IMR-90 (cell line): ENCODE measurements at regions not wholly inside any gene's neighbourhood (a gene's known extent, or its start where the extent isn't known, plus 50 kb on each side); places are given as distances from the start of the nearest gene placed in this dataset.

Experiments
- ATAC-seq: fragments of 200-7000 bp; cut with Tn5 transposase; 2 replicates; pipeline ENCODE4 v1.9.1; 2020; ENCODE audit warnings: low read depth, mild to moderate bottlenecking, moderate library complexity
- BruUV-seq: library from RNA; stranded (reverse); fragments of 400-500 nt; replicated peaks from 2 replicates; lab custom pipeline; 2021; lab: Mats Ljungman, UMichigan
- CTCF ChIA-PET: fragments of 300-600 bp; formaldehyde crosslinking; extraction: SDS; loops from one replicate; lab custom pipeline; 2021; ENCODE audit warnings: antibody characterized with exemption; lab: Yijun Ruan, JAX
- POLR2A ChIA-PET: fragments of 300-600 bp; sonication (Branson Sonifier 250); formaldehyde crosslinking; loops from one replicate; lab custom pipeline; 2022; ENCODE audit warnings: antibody characterized with exemption; ENCODE audit not compliant: unreplicated experiment; lab: Charles Lee
- DNase-seq: peaks from one replicate; pipeline ENCODE4 v3.0.0; 2013
- H2AFZ ChIP-seq: replicated peaks from 2 replicates; pipeline ENCODE3; 2013; ENCODE audit warnings: low read length, mild to moderate bottlenecking; ENCODE audit not compliant: poor library complexity
- H2AK5ac ChIP-seq: 2 replicates; pipeline ENCODE4 v1.6.1; 2013; ENCODE audit warnings: low read depth, low read length, inconsistent platforms
- H2AK9ac ChIP-seq: replicated peaks from 2 replicates; pipeline ENCODE3; 2013; ENCODE audit warnings: mild to moderate bottlenecking, low read depth, low read length, moderate library complexity; ENCODE audit not compliant: poor library complexity
- H2BK120ac ChIP-seq: 2 replicates; pipeline ENCODE4 v1.6.1; 2013; ENCODE audit warnings: low read depth, low read length, inconsistent platforms
- H2BK15ac ChIP-seq: 3 replicates; pipeline ENCODE4 v1.6.1; 2013; ENCODE audit warnings: low read depth, low read length, inconsistent platforms
- H2BK20ac ChIP-seq: 2 replicates; pipeline ENCODE4 v1.6.1; 2013; ENCODE audit warnings: low read depth, mild to moderate bottlenecking, inconsistent platforms, low read length, moderate library complexity
- H2BK5ac ChIP-seq: 2 replicates; pipeline ENCODE4 v1.6.1; 2013; ENCODE audit warnings: mild to moderate bottlenecking, low read depth, low read length, inconsistent platforms; ENCODE audit not compliant: poor library complexity, severe bottlenecking
- H3K14ac ChIP-seq: replicated peaks from 2 replicates; pipeline ENCODE4 v1.6.1; 2013; ENCODE audit warnings: low read depth, low read length, inconsistent platforms
- H3K18ac ChIP-seq: 2 replicates; pipeline ENCODE4 v1.6.1; 2013; ENCODE audit warnings: low read depth, low read length, control low read depth
- H3K23ac ChIP-seq: 2 replicates; pipeline ENCODE4 v1.6.1; 2013; ENCODE audit warnings: low read depth, low read length, inconsistent platforms
- H3K27ac ChIP-seq: 2 replicates; pipeline ENCODE4 v1.5.1; 2013; ENCODE audit warnings: mild to moderate bottlenecking, control low read depth, low read length; ENCODE audit not compliant: insufficient read depth
- H3K27me3 ChIP-seq: 2 replicates; pipeline ENCODE4 v1.6.1; 2013; ENCODE audit warnings: low read length; ENCODE audit not compliant: control insufficient read depth, insufficient read depth
- H3K36me3 ChIP-seq: 2 replicates; pipeline ENCODE4 v1.6.1; 2013; ENCODE audit warnings: low read length, mixed read lengths; ENCODE audit not compliant: control insufficient read depth, insufficient read depth
- H3K4ac ChIP-seq: 2 replicates; pipeline ENCODE4 v1.6.1; 2013; ENCODE audit warnings: low read depth, low read length, inconsistent platforms
- H3K4me1 ChIP-seq: 2 replicates; pipeline ENCODE4 v1.6.1; 2013; ENCODE audit warnings: low read length, mixed read lengths; ENCODE audit not compliant: control insufficient read depth, insufficient read depth
- H3K4me2 ChIP-seq: 2 replicates; pipeline ENCODE4 v1.6.1; 2013; ENCODE audit warnings: low read depth, mild to moderate bottlenecking, control low read depth, low read length, moderate library complexity
- H3K4me3 ChIP-seq: 2 replicates; pipeline ENCODE4 v1.5.1; 2013; ENCODE audit warnings: low read depth, mild to moderate bottlenecking, control low read depth, low read length, moderate library complexity; ENCODE audit not compliant: insufficient read depth
- H3K56ac ChIP-seq: 2 replicates; pipeline ENCODE4 v1.6.1; 2013; ENCODE audit warnings: low read length, inconsistent platforms; ENCODE audit not compliant: insufficient read depth; ENCODE audit errors: extremely low read depth
- H3K79me1 ChIP-seq, 2 experiments: 2 replicates each; pipeline ENCODE4 v1.6.1; 2013; ENCODE audit warnings: low read length in 2 of 2, inconsistent platforms in 1 of 2, low read depth in 1 of 2
- H3K9ac ChIP-seq: 2 replicates; pipeline ENCODE4 v1.6.1; 2013; ENCODE audit warnings: low read depth, low read length, control low read depth
- H3K9me1 ChIP-seq: 2 replicates; pipeline ENCODE4 v1.6.1; 2013; ENCODE audit warnings: low read length, inconsistent platforms; ENCODE audit not compliant: insufficient read depth
- H3K9me3 ChIP-seq: 2 replicates; pipeline ENCODE4 v1.6.1; 2013; ENCODE audit warnings: low read length; ENCODE audit not compliant: control insufficient read depth, insufficient read depth
- H4K20me1 ChIP-seq: 2 replicates; pipeline ENCODE4 v1.6.1; 2013; ENCODE audit warnings: low read length, inconsistent platforms; ENCODE audit not compliant: insufficient read depth
- H4K5ac ChIP-seq: 2 replicates; pipeline ENCODE4 v1.6.1; 2013; ENCODE audit warnings: mild to moderate bottlenecking, low read depth, low read length, control low read depth
- H4K8ac ChIP-seq, 2 experiments: 2 replicates each; pipeline ENCODE4 v1.6.1; 2013; ENCODE audit warnings: low read depth in 2 of 2, low read length in 2 of 2, control low read depth in 1 of 2, inconsistent platforms in 1 of 2
- H4K91ac ChIP-seq: 2 replicates; pipeline ENCODE4 v1.6.1; 2013; ENCODE audit warnings: low read depth, low read length, inconsistent platforms; ENCODE audit not compliant: insufficient read depth
- BHLHE40 ChIP-seq: fragments of 150-350 bp; IDR thresholded peaks from 2 replicates; pipeline ENCODE4 v1.6.1; 2016; ENCODE audit warnings: mild to moderate bottlenecking, low read depth, low read length
- CHD1 ChIP-seq: IDR thresholded peaks from 2 replicates; pipeline ENCODE4 v1.6.1; 2012; ENCODE audit warnings: low read depth, low read length, improper control_type of control experiment
- CTCF ChIP-seq: conservative IDR thresholded peaks from 2 replicates; pipeline ENCODE4 v1.5.1; 2012; ENCODE audit warnings: mild to moderate bottlenecking, low read depth, low read length, improper control_type of control experiment
- ELK1 ChIP-seq: fragments of 150-350 bp; IDR thresholded peaks from 2 replicates; pipeline ENCODE4 v1.6.1; 2016; ENCODE audit warnings: low read depth, mild to moderate bottlenecking, low read length, moderate library complexity, borderline replicate concordance
- FOS ChIP-seq: fragments of 150-350 bp; IDR thresholded peaks from 2 replicates; pipeline ENCODE4 v1.6.1; 2016; ENCODE audit warnings: low read depth, low read length
- MAFK ChIP-seq: IDR thresholded peaks from 2 replicates; pipeline ENCODE4 v1.6.1; 2012; ENCODE audit warnings: low read depth, low read length, improper control_type of control experiment
- MXI1 ChIP-seq: IDR thresholded peaks from 2 replicates; pipeline ENCODE4 v1.6.1; 2012; ENCODE audit warnings: low read depth, mild to moderate bottlenecking, low read length, moderate library complexity, borderline replicate concordance
- NFE2L2 ChIP-seq: fragments of 150-350 bp; IDR thresholded peaks from 2 replicates; pipeline ENCODE4 v1.6.1; 2016; ENCODE audit warnings: low read depth, mild to moderate bottlenecking, low read length
- POLR2A ChIP-seq: IDR thresholded peaks from 2 replicates; pipeline ENCODE4 v1.6.1; 2012; ENCODE audit warnings: mild to moderate bottlenecking, low read depth, low read length
- RAD21 ChIP-seq: IDR thresholded peaks from 2 replicates; pipeline ENCODE4 v1.6.1; 2012; ENCODE audit warnings: low read length, improper control_type of control experiment
- RFX5 ChIP-seq: IDR thresholded peaks from 2 replicates; pipeline ENCODE4 v1.8.0; 2012; ENCODE audit warnings: low read depth, mild to moderate bottlenecking, low read length, moderate library complexity
- SMC3 ChIP-seq: fragments of 150-350 bp; IDR thresholded peaks from 2 replicates; pipeline ENCODE4 v1.6.1; 2016; ENCODE audit warnings: low read depth, mild to moderate bottlenecking, antibody characterized with exemption, low read length, moderate library complexity
- USF2 ChIP-seq: fragments of 150-350 bp; IDR thresholded peaks from 2 replicates; pipeline ENCODE4 v1.6.1; 2017; ENCODE audit warnings: mild to moderate bottlenecking, antibody characterized with exemption, low read length, low read depth
- WGBS, 2 experiments: methylation state at CpG; one replicate each; pipeline versions ENCODE4 v1.1.5 to v1.1.7; 2013; ENCODE audit warnings: missing lambda C conversion rate in 2 of 2; ENCODE audit not compliant: insufficient read length in 1 of 2; ENCODE audit errors: extremely low coverage in 2 of 2; 5-methylcytosine and 5-hydroxymethylcytosine counted together
- dilution Hi-C: fragments of 300-500 bp; cut with HindIII; formaldehyde crosslinking; loops from one replicate; pipeline ENCODE4 v1.14.3; 2018; ENCODE audit warnings: low sequenced_read_pairs; ENCODE audit not compliant: unreplicated experiment
- in situ Hi-C: fragments of 300-500 bp; cut with MboI; formaldehyde crosslinking; loops from 3 replicates; pipeline ENCODE4 v1.14.3; 2019; ENCODE audit warnings: low sequenced_read_pairs, inconsistent platforms, mixed read lengths
- intact Hi-C: fragments of 100-400 bp; cut with micrococcal nuclease; formaldehyde crosslinking; loops from 2 replicates; pipeline ENCODE4 v1.10.0; 2022

GRCh38 chr1:81287411-81288080 is 513.2 kb upstream of the ADGRL2 start:
- dilution Hi-C loops: no loop called here
- CTCF ChIA-PET: interaction anchor here (0.7 kb wide), 1 partner anchor 1838 kb away, joined by 5 read pairs; no protein-coding TSS in a partner anchor
- POLR2A ChIA-PET: no interaction called here

More at GRCh38 chr1:81287411-81288080, 513.2 kb upstream of the ADGRL2 start:
- no peaks in the 10 kb centered on the region for H4K20me1 ChIP-seq
- H2BK120ac ChIP-seq: no peak overlapping the region
- H3K79me1 ChIP-seq: no peaks in the 10 kb centered on the region
- no peak overlapping the region for H4K8ac ChIP-seq
- no peak overlapping the region for H2AFZ ChIP-seq
- no peak overlapping the region for H2BK15ac ChIP-seq
- no peak overlapping the region for H3K4me2 ChIP-seq
- no peak overlapping the region for H3K9ac ChIP-seq
- ATAC-seq (no peak), DNase-seq (no peak)
- H3K27me3 ChIP-seq: no peaks in the 10 kb centered on the region
- no peak overlapping the region for H2AK9ac ChIP-seq
- in situ Hi-C loops (no loop called here), intact Hi-C loops (no loop called here)
- H3K18ac ChIP-seq: no peak overlapping the region
- no peak overlapping the region for H3K56ac ChIP-seq
- no peak overlapping the region for H3K4me3 ChIP-seq
- no peak overlapping the region for H4K5ac ChIP-seq
- BruUV-seq: no TSS peak
- WGBS, 2 experiments: no CpG with 5 or more reads among the region's 2 CpGs
- no peak overlapping the region for H2BK5ac ChIP-seq
- no peak overlapping the region for H3K23ac ChIP-seq
- no peaks in the 10 kb centered on the region for H3K36me3 ChIP-seq
- no peaks in the 10 kb centered on the region for H3K9me3 ChIP-seq
- no peak overlapping the region for H2BK20ac ChIP-seq
- H3K4ac ChIP-seq: no peak overlapping the region
- H3K9me1 ChIP-seq: no peaks in the 10 kb centered on the region
- H4K91ac ChIP-seq: no peak overlapping the region
- TF ChIP-seq BHLHE40 (no peak), FOS (no peak), RAD21 (no peak), NFE2L2 (no peak), RFX5 (no peak), CHD1 (no peak), CTCF (no peak), MAFK (no peak), ELK1 (no peak), USF2 (no peak), POLR2A (no peak), MXI1 (no peak), SMC3 (no peak)
- H3K14ac ChIP-seq: no peak overlapping the region
- H3K4me1 ChIP-seq: no peaks in the 10 kb centered on the region
- H2AK5ac ChIP-seq: no peak overlapping the region
- H3K27ac ChIP-seq: no peak overlapping the region
